Heart left ventricle (tissue), 16 donors: ENCODE measurements at regions not wholly inside any gene's neighbourhood (a gene's known extent, or its start where the extent isn't known, plus 50 kb on each side); places are given as distances from the start of the nearest gene placed in this dataset.

Source experiments
- ATAC-seq, 4 donors: fragments of 200-7000 bp; cut with Tn5 transposase; one replicate each; pipeline ENCODE4 v1.9.1; 2020 to 2022; ENCODE audit warnings: moderate library complexity in 4 of 4, mild to moderate bottlenecking in 3 of 4, moderate number of reproducible peaks in 1 of 4
- DNase-seq, 5 donors: peaks; one replicate each; pipeline ENCODE4 v3.0.0-alpha.2; 2020
- H3K27ac ChIP-seq, 12 donors: fragments of 200-600 bp; sonication (generic) in 4 of 12; one replicate each; pipeline versions ENCODE4 v1.5.0 to v1.8.0; 2016 to 2022; ENCODE audit warnings: mild to moderate bottlenecking in 2 of 12
- H3K27me3 ChIP-seq, 9 donors: fragments of 200-600 bp; sonication (generic) in 2 of 9; one replicate each; pipeline versions ENCODE4 v1.5.1 to v1.8.0; 2016 to 2022; ENCODE audit warnings: mild to moderate bottlenecking in 3 of 9
- H3K36me3 ChIP-seq, 9 donors: fragments of 200-600 bp; sonication (generic) in 2 of 9; one replicate each; pipeline versions ENCODE4 v1.5.0 to v1.8.0; 2018 to 2022; ENCODE audit warnings: mild to moderate bottlenecking in 2 of 9
- H3K4me1 ChIP-seq, 12 donors: fragments of 200-600 bp; sonication (generic) in 4 of 12; one replicate each; pipeline versions ENCODE4 v1.5.0 to v1.8.0; 2016 to 2022; ENCODE audit warnings: mild to moderate bottlenecking in 3 of 12
- H3K4me3 ChIP-seq, 12 donors: fragments of 200-600 bp; sonication (generic) in 4 of 12; one replicate each; pipeline versions ENCODE4 v1.5.0 to v1.8.0; 2017 to 2022; ENCODE audit warnings: mild to moderate bottlenecking in 9 of 12, moderate library complexity in 4 of 12
- H3K9me3 ChIP-seq, 12 donors: fragments of 200-600 bp; sonication (generic) in 4 of 12; one replicate each; pipeline versions ENCODE4 v1.5.0 to v1.8.0; 2016 to 2022; ENCODE audit warnings: mild to moderate bottlenecking in 1 of 12
- POLR2A ChIP-seq, 2 donors: fragments of 450-650 bp; IDR thresholded peaks; one replicate each; pipeline ENCODE4 v1.6.1; 2017; ENCODE audit warnings: antibody characterized with exemption in 2 of 2, mild to moderate bottlenecking in 2 of 2, moderate library complexity in 2 of 2
- WGBS, 4 donors: extraction: QIAGEN DNeasy Blood & Tissue Kit in 2 of 4; methylation state at CpG; one replicate each; pipeline versions ENCODE4 v1.1.5 to v1.1.7; 2013 to 2018; 5-methylcytosine and 5-hydroxymethylcytosine counted together
- intact Hi-C, 10 donors: fragments of 100-400 bp; cut with DNase I; formaldehyde crosslinking; loops; one replicate each; pipeline versions ENCODE4 v1.11.1 to v1.14.2; 2022
- TF ChIP-seq, protein P1 (sequence below), 12 donors: fragments of 200-600 bp; sonication (generic) in 4 of 12; IDR thresholded peaks; one replicate each; pipeline versions ENCODE4 v1.5.0 to v1.8.0; 2018 to 2022; ENCODE audit warnings: antibody characterized with exemption in 12 of 12, mild to moderate bottlenecking in 5 of 12
- donor health status: ischemic (EF 13 %, LVEDD 7.1; RV severe dilation, severe dysfunction).
- donor health status: healthy with polysubstance abuse.
- donor health status: DM: no; HTN: yes; CAD: no.
- donor health status: DM: no; HTN: no; CAD: no.
- donor health status: ischemic (EF 25% LVEDD 6.9; RV normal size, moderate dysfunction).
- donor health status: ischemic (EF 25% LVEDD 5.7; RV mildly dilated, moderate dysfunction).
- donor health status: healthy.
- donor health status: DM: yes; HTN: yes; CAD: no.
- donor health status: ischemic (EF 35%, LVEDD 5.7; RV mildly dilated, moderate dysfunction).
- donor health status: nonischemic (EF 11% LVEDD 7.7; RV severe dilation, severe dysfunction).
- donor health status: DM: yes; HTN: yes; CAD: no.
- donor health status: PGD.
- donor health status: ischemic (EF 29% LVEDD 5.4; RV normal size, mild dysfunction).
- donor health status: nonischemic (EF 23%, LVEDD 6.1; RV moderate dilation, normal function).

DNA sequence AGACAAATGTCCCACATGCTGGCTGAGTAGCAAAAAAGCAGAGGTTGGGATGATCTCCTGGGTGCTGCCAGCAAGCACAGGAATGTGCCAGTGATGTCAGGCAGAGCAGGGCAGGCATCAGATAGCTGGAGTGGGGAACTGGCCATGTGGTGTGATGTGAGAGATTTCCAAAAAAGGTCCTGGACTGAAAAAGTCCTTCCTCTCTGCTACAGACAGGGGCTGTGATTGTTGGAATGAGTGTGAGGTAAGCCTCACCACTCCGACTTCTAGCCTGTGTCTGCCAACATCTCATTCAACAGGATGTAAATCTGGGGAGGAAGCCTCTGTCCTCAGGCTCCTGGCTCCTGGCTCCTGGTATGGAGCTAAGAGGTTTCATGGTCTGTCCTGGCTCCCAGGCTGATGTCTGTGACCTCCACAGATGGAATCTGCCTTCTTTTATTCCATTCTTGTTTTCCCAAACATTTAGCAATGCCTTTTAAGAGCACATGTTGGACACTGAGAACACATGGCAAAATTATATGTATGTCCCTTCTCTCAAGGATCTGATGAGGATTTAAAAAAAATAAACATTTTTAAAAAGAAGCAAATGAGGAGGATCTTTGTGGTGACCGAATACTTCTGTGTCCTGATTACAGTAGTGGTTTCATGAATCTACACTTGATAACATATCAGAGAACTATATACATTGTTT lies 50.1 kb upstream of the STK38L start:
- H3K9me3 ChIP-seq: no peaks in the 10 kb centered on the region
- intact Hi-C loops: loop anchor here in 4 of 10 donors (5.0 to 10.0 kb wide), 3 partner anchors 48 to 53 kb away; partner anchors contain the start of gene STK38L (in 2 of the 4)
- DNase-seq (peak; percentile 57 to 80 (median 71)), ATAC-seq (peak; percentile 85 to 93 (median 92))
- H3K36me3 ChIP-seq: no peaks in the 10 kb centered on the region
- no peak overlapping the region for H3K4me3 ChIP-seq
- H3K27me3 ChIP-seq: no peaks in the 10 kb centered on the region
- peak overlapping the region; percentile 19 to 92 (median 78) for H3K27ac ChIP-seq
- WGBS, 4 donors: 16 to 31% (median 29%) methylated on average over 2 of the region's 2 CpGs
- peak in 1 of 2 donors; percentile 68 for TF ChIP-seq POLR2A (IDR thresholded peaks at IDR 0.05)
- TF ChIP-seq, protein P1, sequence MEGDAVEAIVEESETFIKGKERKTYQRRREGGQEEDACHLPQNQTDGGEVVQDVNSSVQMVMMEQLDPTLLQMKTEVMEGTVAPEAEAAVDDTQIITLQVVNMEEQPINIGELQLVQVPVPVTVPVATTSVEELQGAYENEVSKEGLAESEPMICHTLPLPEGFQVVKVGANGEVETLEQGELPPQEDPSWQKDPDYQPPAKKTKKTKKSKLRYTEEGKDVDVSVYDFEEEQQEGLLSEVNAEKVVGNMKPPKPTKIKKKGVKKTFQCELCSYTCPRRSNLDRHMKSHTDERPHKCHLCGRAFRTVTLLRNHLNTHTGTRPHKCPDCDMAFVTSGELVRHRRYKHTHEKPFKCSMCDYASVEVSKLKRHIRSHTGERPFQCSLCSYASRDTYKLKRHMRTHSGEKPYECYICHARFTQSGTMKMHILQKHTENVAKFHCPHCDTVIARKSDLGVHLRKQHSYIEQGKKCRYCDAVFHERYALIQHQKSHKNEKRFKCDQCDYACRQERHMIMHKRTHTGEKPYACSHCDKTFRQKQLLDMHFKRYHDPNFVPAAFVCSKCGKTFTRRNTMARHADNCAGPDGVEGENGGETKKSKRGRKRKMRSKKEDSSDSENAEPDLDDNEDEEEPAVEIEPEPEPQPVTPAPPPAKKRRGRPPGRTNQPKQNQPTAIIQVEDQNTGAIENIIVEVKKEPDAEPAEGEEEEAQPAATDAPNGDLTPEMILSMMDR (IDR thresholded peaks at IDR 0.05): peak in 3 of 12 donors; percentile 13 to 22 (median 19)
- peaks cover 0 to 57% (median 26%) of the 10 kb centered on the region in 12 donors for H3K4me1 ChIP-seq
